ENCODE measurements at regions not wholly inside any gene's neighbourhood (a gene's known extent, or its start where the extent isn't known, plus 50 kb on each side); places are given as distances from the start of the nearest gene placed in this dataset.

DNA sequence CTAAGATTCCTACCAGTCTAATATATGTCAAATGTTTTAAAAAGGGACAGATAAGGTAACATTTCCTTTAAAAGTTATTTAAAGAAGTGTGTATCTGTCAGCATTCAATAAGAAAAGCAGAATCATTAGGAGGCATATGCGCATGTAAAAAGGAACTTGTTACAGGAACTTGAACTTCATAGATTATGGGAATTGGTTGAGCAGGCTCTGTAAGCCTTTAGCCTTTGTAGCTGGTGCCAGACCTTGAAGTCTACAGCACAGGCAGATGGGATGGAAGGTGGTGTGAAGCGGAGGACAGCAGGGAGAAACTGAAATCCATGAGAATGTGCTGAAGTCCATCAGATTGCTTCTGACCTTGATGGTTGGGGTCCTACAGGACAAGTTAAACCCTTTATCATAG lies 138.3 kb upstream of the ST6GAL2 start:
- DNase-seq (ENCODE audit: low read depth): no peak
- TF ChIP-seq, protein P1, sequence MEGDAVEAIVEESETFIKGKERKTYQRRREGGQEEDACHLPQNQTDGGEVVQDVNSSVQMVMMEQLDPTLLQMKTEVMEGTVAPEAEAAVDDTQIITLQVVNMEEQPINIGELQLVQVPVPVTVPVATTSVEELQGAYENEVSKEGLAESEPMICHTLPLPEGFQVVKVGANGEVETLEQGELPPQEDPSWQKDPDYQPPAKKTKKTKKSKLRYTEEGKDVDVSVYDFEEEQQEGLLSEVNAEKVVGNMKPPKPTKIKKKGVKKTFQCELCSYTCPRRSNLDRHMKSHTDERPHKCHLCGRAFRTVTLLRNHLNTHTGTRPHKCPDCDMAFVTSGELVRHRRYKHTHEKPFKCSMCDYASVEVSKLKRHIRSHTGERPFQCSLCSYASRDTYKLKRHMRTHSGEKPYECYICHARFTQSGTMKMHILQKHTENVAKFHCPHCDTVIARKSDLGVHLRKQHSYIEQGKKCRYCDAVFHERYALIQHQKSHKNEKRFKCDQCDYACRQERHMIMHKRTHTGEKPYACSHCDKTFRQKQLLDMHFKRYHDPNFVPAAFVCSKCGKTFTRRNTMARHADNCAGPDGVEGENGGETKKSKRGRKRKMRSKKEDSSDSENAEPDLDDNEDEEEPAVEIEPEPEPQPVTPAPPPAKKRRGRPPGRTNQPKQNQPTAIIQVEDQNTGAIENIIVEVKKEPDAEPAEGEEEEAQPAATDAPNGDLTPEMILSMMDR (conservative IDR thresholded peaks at IDR 0.05; ENCODE audit: control insufficient read depth, insufficient read depth, low read depth, low read length): no peak
- no peak overlapping the region for H3K4me3 ChIP-seq (ENCODE audit: control insufficient read depth, low read depth, low read length)

DNA sequence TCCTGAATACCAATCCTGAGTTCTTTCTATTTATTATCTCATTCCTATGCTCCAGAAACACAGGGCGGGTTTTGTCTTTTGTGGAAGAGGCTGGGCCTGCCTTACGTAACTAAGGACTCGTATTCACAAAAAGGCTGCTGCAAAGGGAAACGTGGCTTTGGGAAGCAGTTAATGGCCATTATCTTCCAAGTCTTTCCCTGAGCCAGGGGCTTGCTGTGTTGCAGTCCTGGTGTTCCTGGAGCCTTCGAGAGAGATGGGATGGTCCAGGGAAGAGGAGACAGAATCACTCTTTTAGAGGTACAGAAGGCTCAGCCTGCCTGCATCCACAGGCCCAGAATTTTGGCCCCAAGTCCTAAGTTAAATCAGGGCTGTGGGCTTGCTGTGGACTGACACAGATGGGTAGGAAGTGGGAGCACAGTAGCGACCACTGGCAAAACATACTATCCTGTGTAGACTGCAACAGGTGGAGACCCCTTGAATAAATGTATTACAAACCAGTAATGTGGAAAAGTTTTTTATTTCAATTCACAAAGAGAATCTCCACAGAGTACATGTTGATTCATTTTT lies 139.4 kb upstream of the ST6GAL2 start:
- TF ChIP-seq, protein P1 (conservative IDR thresholded peaks at IDR 0.05; ENCODE audit: control insufficient read depth, insufficient read depth, low read depth, low read length): no peak
- DNase-seq (ENCODE audit: low read depth): no peak
- H3K4me3 ChIP-seq (ENCODE audit: control insufficient read depth, low read depth, low read length): no peak overlapping the region

DNA sequence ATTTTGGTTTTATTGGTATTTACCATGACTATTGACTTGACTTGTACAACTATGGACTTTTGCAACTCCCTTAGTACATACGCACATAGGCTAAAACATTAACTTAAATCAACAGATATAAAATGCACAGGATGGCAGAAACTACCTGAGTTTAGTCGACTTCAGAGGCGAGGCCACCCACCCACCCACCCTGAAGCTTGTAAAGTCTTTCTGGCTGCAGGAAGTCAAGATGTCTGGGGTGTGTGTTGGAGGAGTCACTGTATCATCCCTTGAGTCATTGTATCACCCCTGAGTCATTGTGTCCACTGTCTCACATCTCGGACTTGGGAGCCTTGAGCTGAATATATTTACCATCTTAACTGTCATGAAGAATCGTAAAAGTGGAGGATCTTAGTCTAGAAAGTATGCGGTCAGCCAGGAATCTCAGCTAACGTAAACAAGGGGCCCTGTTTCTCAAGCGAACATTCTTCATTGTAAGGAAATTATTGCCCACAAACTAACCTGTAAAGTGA lies 140.0 kb upstream of the ST6GAL2 start:
- DNase-seq (ENCODE audit: low read depth): peak; percentile 56
- TF ChIP-seq, protein P1 (conservative IDR thresholded peaks at IDR 0.05; ENCODE audit: control insufficient read depth, insufficient read depth, low read depth, low read length): no peak
- no peak overlapping the region for H3K4me3 ChIP-seq (ENCODE audit: control insufficient read depth, low read depth, low read length)

DNA sequence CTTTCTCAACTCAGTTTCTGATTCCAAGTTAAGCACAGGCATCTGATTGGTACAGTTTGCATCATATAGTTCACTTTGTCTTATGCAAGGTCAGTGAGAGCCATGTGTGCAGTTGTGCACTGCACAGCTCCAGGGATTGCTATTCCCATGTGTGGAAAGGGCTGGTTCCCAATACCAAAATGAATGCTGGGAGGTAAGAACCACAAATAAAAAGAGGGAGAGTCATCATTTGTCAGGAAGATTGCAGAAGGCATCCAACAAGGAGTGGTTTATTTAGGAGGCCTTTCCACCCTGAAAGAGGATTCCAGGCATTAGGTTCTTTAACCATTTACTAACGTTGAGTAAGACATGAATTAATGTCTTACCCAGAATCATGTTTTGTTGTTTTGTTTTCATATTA lies 141.2 kb upstream of the ST6GAL2 start:
- DNase-seq (ENCODE audit: low read depth): peak; percentile 17
- H3K4me3 ChIP-seq (ENCODE audit: control insufficient read depth, low read depth, low read length): no peak overlapping the region
- TF ChIP-seq, protein P1 (conservative IDR thresholded peaks at IDR 0.05; ENCODE audit: control insufficient read depth, insufficient read depth, low read depth, low read length): no peak

DNA sequence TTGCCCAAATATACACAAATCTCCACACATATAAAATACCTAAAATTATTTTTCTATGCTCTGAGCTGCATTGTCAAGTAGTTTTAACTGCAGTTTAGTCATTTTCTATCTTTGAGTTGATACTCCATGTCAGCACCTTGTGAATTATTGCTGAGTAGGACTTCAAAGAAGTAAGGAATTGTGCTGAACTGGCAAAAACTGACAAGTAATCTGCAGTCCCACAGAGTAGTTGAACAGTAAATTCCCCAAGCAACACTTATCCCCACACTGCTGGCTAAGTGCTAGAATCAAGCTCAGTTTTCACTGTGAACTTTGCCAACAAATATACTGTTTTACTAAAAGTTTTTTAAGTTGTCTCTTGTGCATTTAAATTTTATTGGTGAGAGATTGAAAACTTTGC lies 141.8 kb upstream of the ST6GAL2 start:
- DNase-seq (ENCODE audit: low read depth): no peak
- TF ChIP-seq, protein P1 (conservative IDR thresholded peaks at IDR 0.05; ENCODE audit: control insufficient read depth, insufficient read depth, low read depth, low read length): no peak
- H3K4me3 ChIP-seq (ENCODE audit: control insufficient read depth, low read depth, low read length): no peak overlapping the region

DNA sequence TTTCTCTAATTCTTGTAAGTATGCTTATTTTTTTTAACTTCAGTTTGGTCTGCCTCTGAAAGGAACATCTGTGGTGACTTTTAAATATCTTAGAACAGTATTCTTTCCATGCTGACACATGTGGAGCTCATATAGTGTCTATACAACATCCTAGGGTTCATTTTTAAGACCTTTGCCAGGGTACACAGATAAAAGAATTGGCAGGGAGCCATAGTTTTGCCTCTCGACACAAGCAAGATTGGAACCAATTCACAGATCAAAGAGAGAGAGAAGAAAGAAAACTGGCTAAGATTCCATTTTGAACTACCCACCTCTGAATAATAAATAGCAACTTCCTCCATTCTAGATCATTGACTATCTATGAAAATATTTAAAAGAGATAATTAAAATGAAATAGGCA lies 142.7 kb upstream of the ST6GAL2 start:
- DNase-seq (ENCODE audit: low read depth): no peak
- no peak overlapping the region for H3K4me3 ChIP-seq (ENCODE audit: control insufficient read depth, low read depth, low read length)
- TF ChIP-seq, protein P1 (conservative IDR thresholded peaks at IDR 0.05; ENCODE audit: control insufficient read depth, insufficient read depth, low read depth, low read length): no peak

DNA sequence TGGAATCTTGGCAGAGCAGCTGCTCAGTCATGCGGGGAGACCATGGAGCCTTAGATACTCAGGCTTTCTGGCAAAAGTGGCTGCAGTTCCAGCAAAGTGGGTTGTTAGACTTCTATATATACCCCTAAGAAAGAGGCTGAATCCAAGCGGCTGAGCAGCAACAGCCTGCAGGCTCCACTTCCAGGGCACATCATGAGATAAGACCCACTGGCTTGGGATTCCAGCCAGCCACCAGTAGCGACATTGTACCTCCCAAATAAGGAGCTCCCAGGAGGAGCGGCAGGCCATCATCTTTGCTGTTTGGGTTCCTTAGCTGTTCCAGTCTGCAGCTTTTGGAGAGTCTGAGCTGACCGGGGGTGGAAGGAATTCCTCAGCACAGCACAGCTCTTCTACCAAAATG lies 150.3 kb upstream of the ST6GAL2 start:
- no peak overlapping the region for H3K4me3 ChIP-seq (ENCODE audit: control insufficient read depth, low read depth, low read length)
- TF ChIP-seq, protein P1 (conservative IDR thresholded peaks at IDR 0.05; ENCODE audit: control insufficient read depth, insufficient read depth, low read depth, low read length): no peak
- DNase-seq (ENCODE audit: low read depth): no peak

Measured in fibroblast of mammary gland (primary cell).